H1 (cell line): ENCODE measurements at regions not wholly inside any gene's neighbourhood (a gene's known extent, or its start where the extent isn't known, plus 50 kb on each side); places are given as distances from the start of the nearest gene placed in this dataset.

Source experiments
- CTCF ChIA-PET: fragments of 300-600 bp; sonication (Branson Sonifier 250); formaldehyde crosslinking; loops from one replicate; lab custom pipeline; 2021; ENCODE audit not compliant: partially characterized antibody; lab: Charles Lee
- POLR2A ChIA-PET: fragments of 300-600 bp; sonication (Branson Sonifier 250); formaldehyde crosslinking; loops from one replicate; lab custom pipeline; 2021; ENCODE audit warnings: inconsistent platforms; ENCODE audit not compliant: partially characterized antibody; lab: Charles Lee
- DNase-seq, 2 experiments: peaks; one replicate each; pipeline versions ENCODE4 v3.0.0 to v3.0.0-alpha.2; 2010 to 2022; ENCODE audit warnings: low spot score in 2 of 2, low read depth in 1 of 2, mixed read lengths in 1 of 2
- FAIRE-seq: peaks from 2 replicates; lab custom pipeline; 2011; peaks lifted over from hg19 to GRCh38; lab: Jason Lieb, UNC
- H2AFZ ChIP-seq: 2 replicates; pipeline ENCODE4 v1.8.1; 2012; ENCODE audit warnings: low read length, inconsistent platforms
- H2AK5ac ChIP-seq: 2 replicates; pipeline ENCODE4 v1.6.1; 2013; ENCODE audit warnings: low read depth, low read length
- H2BK120ac ChIP-seq: replicated peaks from 2 replicates; pipeline ENCODE3; 2013; ENCODE audit warnings: low read depth, low read length, inconsistent platforms
- H2BK12ac ChIP-seq: 2 replicates; pipeline ENCODE4 v1.6.1; 2013; ENCODE audit warnings: low read depth, low read length
- H2BK15ac ChIP-seq: 2 replicates; pipeline ENCODE4 v1.6.1; 2013; ENCODE audit warnings: low read length
- H2BK20ac ChIP-seq: 2 replicates; pipeline ENCODE4 v1.6.1; 2013; ENCODE audit warnings: low read length
- H2BK5ac ChIP-seq: 2 replicates; pipeline ENCODE4 v1.6.1; 2013; ENCODE audit warnings: low read depth, low read length
- H3K14ac ChIP-seq: 2 replicates; pipeline ENCODE4 v1.6.1; 2013; ENCODE audit warnings: inconsistent platforms; ENCODE audit not compliant: insufficient read length
- H3K18ac ChIP-seq: 2 replicates; pipeline ENCODE4 v1.6.1; 2013; ENCODE audit warnings: low read length; ENCODE audit errors: extremely low read depth
- H3K23ac ChIP-seq: 2 replicates; pipeline ENCODE4 v1.6.1; 2013; ENCODE audit warnings: inconsistent platforms; ENCODE audit not compliant: insufficient read length
- H3K23me2 ChIP-seq: 2 replicates; pipeline ENCODE4 v1.6.1; 2013; ENCODE audit warnings: low read depth, low read length
- H3K27ac ChIP-seq: 2 replicates; pipeline ENCODE4 v1.6.1; 2011; ENCODE audit warnings: low read depth, low read length, inconsistent platforms
- H3K27me3 ChIP-seq, 4 experiments: replicated peaks in 1 of 4; 1 replicate in 1 of 4; 2 replicates in 3 of 4; pipeline versions ENCODE4 v1.6.1 to v1.8.1; 2011 to 2013; ENCODE audit warnings: low read length in 3 of 4, mild to moderate bottlenecking in 3 of 4, inconsistent platforms in 2 of 4, mixed read lengths in 2 of 4, moderate library complexity in 1 of 4; ENCODE audit not compliant: control insufficient read depth in 3 of 4, insufficient read depth in 3 of 4; ENCODE audit errors: extremely low read depth in 1 of 4
- H3K36me3 ChIP-seq, 4 experiments: 2 replicates each; pipeline versions ENCODE4 v1.6.1 to v1.8.1; 2011 to 2013; ENCODE audit warnings: mild to moderate bottlenecking in 4 of 4, low read length in 3 of 4, moderate library complexity in 2 of 4, control low read depth in 1 of 4, inconsistent platforms in 1 of 4; ENCODE audit not compliant: insufficient read depth in 4 of 4, control insufficient read depth in 2 of 4
- H3K4ac ChIP-seq: replicated peaks from 2 replicates; pipeline ENCODE3; 2013; ENCODE audit warnings: low read length, low read depth, mixed read lengths, inconsistent platforms; ENCODE audit not compliant: insufficient read length
- H3K4me1 ChIP-seq, 4 experiments: replicated peaks in 1 of 4; 1 replicate in 1 of 4; 2 replicates in 3 of 4; pipeline versions ENCODE4 v1.6.1 to v1.8.1; 2011 to 2013; ENCODE audit warnings: low read length in 3 of 4, inconsistent platforms in 2 of 4, mixed read lengths in 1 of 4; ENCODE audit not compliant: insufficient read depth in 4 of 4, control insufficient read depth in 3 of 4
- H3K4me2 ChIP-seq, 2 experiments: 2 replicates each; pipeline versions ENCODE4 v1.6.1 to v1.8.1; 2011 to 2013; ENCODE audit warnings: low read depth in 2 of 2, low read length in 2 of 2, control low read depth in 1 of 2, inconsistent platforms in 1 of 2, mild to moderate bottlenecking in 1 of 2; ENCODE audit not compliant: insufficient read depth in 1 of 2
- H3K4me3 ChIP-seq, 4 experiments: fragments of 200-600, 300-600 bp in 1 of 4; sonication (generic), shearing (Covaris generic), sonication (Bioruptor Twin) in 1 of 4; 2 replicates each; pipeline versions ENCODE4 v1.5.1 to v1.8.1; 2011 to 2016; ENCODE audit warnings: low read length in 4 of 4, low read depth in 3 of 4, control low read depth in 2 of 4, inconsistent platforms in 2 of 4, mild to moderate bottlenecking in 2 of 4, mixed read lengths in 1 of 4, moderate library complexity in 1 of 4; ENCODE audit not compliant: insufficient read depth in 2 of 4; ENCODE audit errors: extremely low read depth in 1 of 4
- H3K56ac ChIP-seq: replicated peaks from 2 replicates; pipeline ENCODE3; 2013; ENCODE audit warnings: low read depth, mild to moderate bottlenecking, mixed read lengths, low read length, inconsistent platforms; ENCODE audit not compliant: insufficient read length
- H3K79me1 ChIP-seq: 2 replicates; pipeline ENCODE4 v1.6.1; 2013; ENCODE audit warnings: low read depth, low read length, control low read depth
- H3K79me2 ChIP-seq, 2 experiments: 2 replicates each; pipeline versions ENCODE4 v1.6.1 to v1.8.1; 2012 to 2013; ENCODE audit warnings: low read length in 2 of 2, mild to moderate bottlenecking in 2 of 2, inconsistent platforms in 1 of 2; ENCODE audit not compliant: insufficient read depth in 2 of 2, control insufficient read depth in 1 of 2
- H3K9ac ChIP-seq, 4 experiments: replicated peaks in 1 of 4; 1 replicate in 1 of 4; 2 replicates in 3 of 4; pipeline versions ENCODE4 v1.6.1 to v1.8.1; 2011 to 2013; ENCODE audit warnings: low read depth in 3 of 4, low read length in 3 of 4, control low read depth in 2 of 4, mild to moderate bottlenecking in 2 of 4, moderate library complexity in 2 of 4, inconsistent platforms in 1 of 4; ENCODE audit errors: extremely low read depth in 1 of 4
- H3K9me3 ChIP-seq, 2 experiments: 2 replicates each; pipeline versions ENCODE4 v1.6.1 to v1.8.1; 2012 to 2013; ENCODE audit warnings: mild to moderate bottlenecking in 2 of 2, moderate library complexity in 2 of 2, control low read depth in 1 of 2, inconsistent platforms in 1 of 2, low read depth in 1 of 2, low read length in 1 of 2, mixed read lengths in 1 of 2; ENCODE audit not compliant: insufficient read depth in 2 of 2
- H4K20me1 ChIP-seq, 2 experiments: replicated peaks in 1 of 2; 2 replicates each; pipeline versions ENCODE3 to v1.8.1; 2011 to 2013; ENCODE audit warnings: inconsistent platforms in 2 of 2, low read length in 2 of 2, mild to moderate bottlenecking in 1 of 2; ENCODE audit not compliant: insufficient read depth in 2 of 2, control insufficient read depth in 1 of 2
- H4K5ac ChIP-seq: 2 replicates; pipeline ENCODE4 v1.6.1; 2013; ENCODE audit warnings: low read length, low read depth, mixed read lengths, inconsistent platforms; ENCODE audit not compliant: insufficient read length
- H4K8ac ChIP-seq: 2 replicates; pipeline ENCODE4 v1.8.0; 2013; ENCODE audit warnings: mild to moderate bottlenecking, moderate library complexity, low read length, inconsistent platforms; ENCODE audit not compliant: insufficient read depth; ENCODE audit errors: extremely low read depth
- H4K91ac ChIP-seq: replicated peaks from 2 replicates; pipeline ENCODE3; 2013; ENCODE audit warnings: low read length, mixed read lengths, inconsistent platforms; ENCODE audit not compliant: insufficient read length
- BRCA1 ChIP-seq: IDR thresholded peaks from 2 replicates; pipeline ENCODE4 v1.6.1; 2012; ENCODE audit warnings: low read depth, low read length, improper control_type of control experiment
- EGR1 ChIP-seq: IDR thresholded peaks from 2 replicates; pipeline ENCODE4 v1.6.1; 2011; ENCODE audit warnings: low read depth, low read length, borderline replicate concordance
- HDAC2 ChIP-seq, 2 experiments: fragments of 300-600 bp in 1 of 2; sonication (generic) in 1 of 2; IDR thresholded peaks; 2 replicates each; pipeline ENCODE4 v1.6.1; 2011 to 2012; ENCODE audit warnings: low read depth in 2 of 2, low read length in 2 of 2, mild to moderate bottlenecking in 2 of 2, moderate library complexity in 2 of 2, borderline replicate concordance in 1 of 2, inconsistent platforms in 1 of 2
- JUND ChIP-seq: IDR thresholded peaks from 2 replicates; pipeline ENCODE4 v1.6.1; 2011; ENCODE audit warnings: mild to moderate bottlenecking, improper control_type of control experiment, low read length
- NANOG ChIP-seq: IDR thresholded peaks from 2 replicates; pipeline ENCODE4 v1.6.1; 2011; ENCODE audit warnings: low read length, low read depth, mild to moderate bottlenecking, inconsistent platforms; ENCODE audit not compliant: insufficient read depth, poor library complexity, severe bottlenecking
- SAP30 ChIP-seq: fragments of 300-600 bp; sonication (generic); IDR thresholded peaks from 2 replicates; pipeline ENCODE4 v1.7.1; 2012; ENCODE audit warnings: low read length, moderate library complexity, mild to moderate bottlenecking, inconsistent platforms; ENCODE audit not compliant: insufficient read depth, insufficient replicate concordance
- SIN3A ChIP-seq, 2 experiments: IDR thresholded peaks in 1 of 2; conservative IDR thresholded peaks in 1 of 2; 2 replicates each; pipeline ENCODE4 v1.6.1; 2011 to 2012; ENCODE audit warnings: low read length in 2 of 2, improper control_type of control experiment in 1 of 2, low read depth in 1 of 2, mild to moderate bottlenecking in 1 of 2
- WGBS, 2 experiments: shearing (Covaris generic) in 1 of 2; methylation state at CpG; one replicate each; pipeline versions ENCODE4 v1.1.6 to v1.1.7; 2013 to 2015; ENCODE audit warnings: low lambda C conversion rate in 2 of 2, mixed read lengths in 2 of 2, inconsistent platforms in 1 of 2, low coverage in 1 of 2, missing lambda C conversion rate in 1 of 2; ENCODE audit not compliant: insufficient replicate concordance in 2 of 2, insufficient coverage in 1 of 2, insufficient read length in 1 of 2; ENCODE audit errors: extremely low coverage in 1 of 2, missing lambda C conversion rate in 1 of 2; 5-methylcytosine and 5-hydroxymethylcytosine counted together
- TF ChIP-seq, protein P1 (sequence below): IDR thresholded peaks from 2 replicates; pipeline ENCODE4 v1.6.1; 2012; ENCODE audit warnings: low read length, inconsistent platforms
- TF ChIP-seq, protein P2 (sequence below): IDR thresholded peaks from 2 replicates; pipeline ENCODE4 v1.6.1; 2012; ENCODE audit warnings: inconsistent platforms

DNA sequence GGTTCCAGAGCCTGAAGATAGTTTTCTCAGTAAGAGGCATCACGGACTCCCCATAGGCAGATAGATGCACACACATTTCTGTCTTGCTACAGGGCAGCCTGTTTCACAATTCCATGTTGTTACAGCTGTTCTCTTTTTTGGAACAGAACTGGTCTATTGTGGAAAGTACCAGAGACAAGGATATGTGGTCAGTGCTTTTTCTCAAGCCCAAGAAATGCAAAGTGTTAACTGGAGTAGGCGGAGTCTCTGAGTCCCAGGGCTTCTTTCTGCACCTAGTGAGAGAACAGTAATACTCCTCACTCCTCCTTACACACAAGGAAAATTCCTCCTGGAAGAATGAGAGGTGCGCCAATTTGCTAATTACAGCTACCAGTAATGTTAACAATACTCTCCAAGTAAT, 141.6 kb upstream of the ARGLU1 start:
- Histone ChIP-seq H3K4ac (no peak overlapping the region), H3K18ac (no peak overlapping the region), H3K36me3 (no peaks in the 10 kb centered on the region), H3K9me3 (no peaks in the 10 kb centered on the region), H3K56ac (no peak overlapping the region), H4K91ac (no peak overlapping the region), H3K79me1 (no peaks in the 10 kb centered on the region), H3K9ac (no peak overlapping the region), H2BK15ac (no peak overlapping the region), H3K4me2 (no peak overlapping the region), H3K4me3 (no peak overlapping the region), H2BK12ac (no peak overlapping the region), H4K8ac (no peak overlapping the region), H2BK5ac (no peak overlapping the region), H2AFZ (no peak overlapping the region), H4K20me1 (no peaks in the 10 kb centered on the region), H3K14ac (no peak overlapping the region), H3K23me2 (no peaks in the 10 kb centered on the region; the same call in 1 of the 2 replicates), H3K27ac (no peak overlapping the region), H2BK120ac (no peak overlapping the region), H2AK5ac (no peak overlapping the region), H2BK20ac (no peak overlapping the region), H3K27me3 (no peaks in the 10 kb centered on the region), H3K4me1 (peaks cover 0 to 3% (median 0%) of the 10 kb centered on the region in 4 experiments; a peak in 2 of 7 replicates), H4K5ac (no peak overlapping the region), H3K23ac (no peak overlapping the region), H3K79me2 (no peaks in the 10 kb centered on the region)
- ChIA-PET POLR2A (no interaction called here), CTCF (interaction anchor here (0.7 to 2.0 kb wide), 2 partner anchors 13 to 88 kb away, joined by 4 to 6 read pairs; no protein-coding TSS in a partner anchor)
- DNase-seq (no peak), FAIRE-seq (no peak)
- WGBS, 2 experiments, result 87% methylated on average over 3 of the region's 3 CpGs; no CpG with 5 or more reads in 1 of the 2 experiments
- TF ChIP-seq SIN3A (conservative IDR thresholded peaks at IDR 0.05 in 1 of 2, IDR thresholded peaks at IDR 0.05 in 1 of 2; ENCODE audit: low read depth in 1 of 2, low read length in 2 of 2), result no peak
- no peak for TF ChIP-seq SAP30
- no peak for TF ChIP-seq EGR1
- TF ChIP-seq, protein P1, sequence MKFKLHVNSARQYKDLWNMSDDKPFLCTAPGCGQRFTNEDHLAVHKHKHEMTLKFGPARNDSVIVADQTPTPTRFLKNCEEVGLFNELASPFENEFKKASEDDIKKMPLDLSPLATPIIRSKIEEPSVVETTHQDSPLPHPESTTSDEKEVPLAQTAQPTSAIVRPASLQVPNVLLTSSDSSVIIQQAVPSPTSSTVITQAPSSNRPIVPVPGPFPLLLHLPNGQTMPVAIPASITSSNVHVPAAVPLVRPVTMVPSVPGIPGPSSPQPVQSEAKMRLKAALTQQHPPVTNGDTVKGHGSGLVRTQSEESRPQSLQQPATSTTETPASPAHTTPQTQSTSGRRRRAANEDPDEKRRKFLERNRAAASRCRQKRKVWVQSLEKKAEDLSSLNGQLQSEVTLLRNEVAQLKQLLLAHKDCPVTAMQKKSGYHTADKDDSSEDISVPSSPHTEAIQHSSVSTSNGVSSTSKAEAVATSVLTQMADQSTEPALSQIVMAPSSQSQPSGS, result no peak
- no peak for TF ChIP-seq BRCA1
- TF ChIP-seq, protein P2, sequence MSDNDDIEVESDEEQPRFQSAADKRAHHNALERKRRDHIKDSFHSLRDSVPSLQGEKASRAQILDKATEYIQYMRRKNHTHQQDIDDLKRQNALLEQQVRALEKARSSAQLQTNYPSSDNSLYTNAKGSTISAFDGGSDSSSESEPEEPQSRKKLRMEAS, result no peak
- no peak for TF ChIP-seq HDAC2 (IDR thresholded peaks at IDR 0.05; ENCODE audit: borderline replicate concordance in 1 of 2, low read depth in 2 of 2, low read length in 2 of 2)
- TF ChIP-seq JUND, result no peak
- TF ChIP-seq NANOG, result no peak
